SU-DHL-6 (cell line): ENCODE measurements at regions not wholly inside any gene's neighbourhood (a gene's known extent, or its start where the extent isn't known, plus 50 kb on each side); places are given as distances from the start of the nearest gene placed in this dataset.

Source experiments
- H2AFZ ChIP-seq: fragments of 200-600 bp; sonication (generic); 2 replicates; pipeline ENCODE4 v1.6.1; 2014; ENCODE audit warnings: low read depth, mild to moderate bottlenecking, moderate library complexity, mixed read lengths, antibody characterized with exemption, low read length; ENCODE audit not compliant: severe bottlenecking
- H3F3A ChIP-seq: fragments of 200-600 bp; shearing (Covaris generic); 2 replicates; pipeline ENCODE4 v1.6.0; 2016; ENCODE audit warnings: antibody characterized with exemption, mild to moderate bottlenecking; ENCODE audit not compliant: insufficient read depth
- H3K27ac ChIP-seq: fragments of 200-600 bp; sonication (generic); 2 replicates; pipeline ENCODE4 v1.5.1; 2016; ENCODE audit warnings: low read depth, mild to moderate bottlenecking, low read length, moderate library complexity, mixed read lengths
- H3K27me3 ChIP-seq: fragments of 200-600 bp; sonication (generic), shearing (Covaris generic); 2 replicates; pipeline ENCODE4 v1.6.0; 2014; ENCODE audit warnings: mild to moderate bottlenecking, low read length
- H3K36me3 ChIP-seq: fragments of 200-600 bp; sonication (generic); 2 replicates; pipeline ENCODE4 v1.6.1; 2014; ENCODE audit warnings: mild to moderate bottlenecking, low read length, mixed read lengths
- H3K4me2 ChIP-seq: fragments of 300-600, 200-600 bp; shearing (Covaris generic), sonication (generic); 2 replicates; pipeline ENCODE4 v1.6.0; 2014; ENCODE audit warnings: low read length, low read depth, mild to moderate bottlenecking; ENCODE audit not compliant: poor library complexity, severe bottlenecking
- H3K4me3 ChIP-seq: fragments of 200-600 bp; sonication (generic); 2 replicates; pipeline ENCODE4 v1.5.1; 2014; ENCODE audit warnings: antibody characterized with exemption, low read length, mild to moderate bottlenecking, mixed read lengths; ENCODE audit not compliant: insufficient read depth, poor library complexity, severe bottlenecking
- H3K79me2 ChIP-seq: fragments of 200-600 bp; sonication (generic); 2 replicates; pipeline ENCODE4 v1.6.1; 2014; ENCODE audit warnings: mild to moderate bottlenecking, low read length, moderate library complexity; ENCODE audit not compliant: insufficient read depth
- H3K9ac ChIP-seq: fragments of 200-600 bp; sonication (generic); 2 replicates; pipeline ENCODE4 v1.7.0; 2014; ENCODE audit warnings: mild to moderate bottlenecking, low read length
- H3K9me2 ChIP-seq: fragments of 200-600 bp; sonication (generic); replicated peaks from 2 replicates; pipeline ENCODE4 v1.6.1; 2014; ENCODE audit warnings: low read length; ENCODE audit not compliant: insufficient read depth
- H3K9me3 ChIP-seq: fragments of 200-600 bp; sonication (generic); 2 replicates; pipeline ENCODE4 v1.6.1; 2014; ENCODE audit warnings: low read length, mixed read lengths; ENCODE audit not compliant: insufficient read depth
- H4K20me1 ChIP-seq: fragments of 200-600 bp; sonication (generic); 2 replicates; pipeline ENCODE4 v1.6.1; 2014; ENCODE audit warnings: low read depth, mild to moderate bottlenecking, antibody characterized with exemption, low read length, moderate library complexity, mixed read lengths
- EZH2phosphoT487 ChIP-seq: fragments of 200-600 bp; sonication (generic), shearing (Covaris generic); conservative IDR thresholded peaks from 2 replicates; pipeline ENCODE4 v1.6.1; 2018; ENCODE audit warnings: mild to moderate bottlenecking, antibody characterized with exemption, low read length, moderate library complexity, mixed read lengths
- TF ChIP-seq, protein P1 (sequence below): fragments of 200-600 bp; sonication (generic); IDR thresholded peaks from one replicate; pipeline ENCODE4 v1.5.1; 2017; ENCODE audit warnings: antibody characterized with exemption, mild to moderate bottlenecking, low read length, moderate library complexity; ENCODE audit not compliant: insufficient read depth, poor library complexity, severe bottlenecking

DNA sequence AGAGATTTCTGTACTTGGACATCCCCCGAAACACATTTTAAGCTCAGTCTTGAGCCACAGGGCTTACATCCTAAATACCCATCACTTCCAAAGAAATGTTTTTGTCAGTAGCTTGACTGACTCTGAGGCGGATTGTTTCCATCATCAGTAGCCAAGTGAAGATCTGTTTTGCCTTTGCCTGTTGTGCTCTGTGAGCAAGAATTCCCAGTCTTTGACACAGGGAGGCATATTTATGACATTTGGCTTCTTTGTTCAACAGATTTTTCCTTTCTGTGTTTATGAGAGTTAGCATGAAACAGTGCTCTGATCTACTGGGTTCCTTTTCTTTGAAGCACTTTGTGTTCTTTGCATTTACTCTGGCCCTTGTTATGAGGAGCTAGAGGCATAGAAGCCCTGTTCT is 132.1 kb upstream of the CDIN1 start:
- H3K9ac ChIP-seq: no peak overlapping the region
- H3F3A ChIP-seq: no peaks in the 10 kb centered on the region; the same call in 1 of the 2 replicates
- H3K79me2 ChIP-seq: no peaks in the 10 kb centered on the region
- H3K4me3 ChIP-seq: no peak overlapping the region
- no peaks in the 10 kb centered on the region for H3K27me3 ChIP-seq
- no peaks in the 10 kb centered on the region for H3K9me2 ChIP-seq
- no peaks in the 10 kb centered on the region for H4K20me1 ChIP-seq
- TF ChIP-seq, protein P1, sequence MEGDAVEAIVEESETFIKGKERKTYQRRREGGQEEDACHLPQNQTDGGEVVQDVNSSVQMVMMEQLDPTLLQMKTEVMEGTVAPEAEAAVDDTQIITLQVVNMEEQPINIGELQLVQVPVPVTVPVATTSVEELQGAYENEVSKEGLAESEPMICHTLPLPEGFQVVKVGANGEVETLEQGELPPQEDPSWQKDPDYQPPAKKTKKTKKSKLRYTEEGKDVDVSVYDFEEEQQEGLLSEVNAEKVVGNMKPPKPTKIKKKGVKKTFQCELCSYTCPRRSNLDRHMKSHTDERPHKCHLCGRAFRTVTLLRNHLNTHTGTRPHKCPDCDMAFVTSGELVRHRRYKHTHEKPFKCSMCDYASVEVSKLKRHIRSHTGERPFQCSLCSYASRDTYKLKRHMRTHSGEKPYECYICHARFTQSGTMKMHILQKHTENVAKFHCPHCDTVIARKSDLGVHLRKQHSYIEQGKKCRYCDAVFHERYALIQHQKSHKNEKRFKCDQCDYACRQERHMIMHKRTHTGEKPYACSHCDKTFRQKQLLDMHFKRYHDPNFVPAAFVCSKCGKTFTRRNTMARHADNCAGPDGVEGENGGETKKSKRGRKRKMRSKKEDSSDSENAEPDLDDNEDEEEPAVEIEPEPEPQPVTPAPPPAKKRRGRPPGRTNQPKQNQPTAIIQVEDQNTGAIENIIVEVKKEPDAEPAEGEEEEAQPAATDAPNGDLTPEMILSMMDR: no peak
- TF ChIP-seq EZH2phosphoT487: no peak
- H3K4me2 ChIP-seq: no peak overlapping the region
- no peak overlapping the region for H3K27ac ChIP-seq
- no peak overlapping the region for H2AFZ ChIP-seq
- H3K36me3 ChIP-seq: no peaks in the 10 kb centered on the region
- no peaks in the 10 kb centered on the region for H3K9me3 ChIP-seq

DNA sequence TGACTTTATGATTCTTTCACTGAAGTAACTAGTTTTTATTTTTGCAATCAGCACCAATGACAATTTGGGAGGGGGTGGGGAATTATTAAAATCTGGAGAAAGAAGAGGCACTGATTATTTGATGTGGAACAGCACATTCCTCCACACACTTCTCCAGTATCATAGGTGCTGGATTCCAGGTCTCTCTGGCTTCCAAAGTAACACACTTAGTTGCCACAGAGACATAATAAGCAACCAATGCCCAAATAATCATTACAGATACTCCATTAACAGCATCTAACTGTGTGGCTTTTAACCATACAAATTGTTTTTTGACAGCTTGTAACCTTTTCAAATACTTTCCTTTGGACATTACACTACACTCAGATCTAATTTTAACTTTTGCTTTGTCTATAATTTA is 131.0 kb upstream of the CDIN1 start:
- Histone ChIP-seq H3K9ac (no peak overlapping the region), H3K36me3 (no peaks in the 10 kb centered on the region), H2AFZ (no peak overlapping the region), H3K27ac (no peak overlapping the region), H3F3A (no peaks in the 10 kb centered on the region; the same call in 1 of the 2 replicates), H4K20me1 (no peaks in the 10 kb centered on the region), H3K27me3 (no peaks in the 10 kb centered on the region), H3K4me3 (no peak overlapping the region), H3K4me2 (no peak overlapping the region), H3K9me2 (no peaks in the 10 kb centered on the region), H3K79me2 (no peaks in the 10 kb centered on the region), H3K9me3 (no peaks in the 10 kb centered on the region)
- TF ChIP-seq EZH2phosphoT487: no peak
- TF ChIP-seq, protein P1: no peak

DNA sequence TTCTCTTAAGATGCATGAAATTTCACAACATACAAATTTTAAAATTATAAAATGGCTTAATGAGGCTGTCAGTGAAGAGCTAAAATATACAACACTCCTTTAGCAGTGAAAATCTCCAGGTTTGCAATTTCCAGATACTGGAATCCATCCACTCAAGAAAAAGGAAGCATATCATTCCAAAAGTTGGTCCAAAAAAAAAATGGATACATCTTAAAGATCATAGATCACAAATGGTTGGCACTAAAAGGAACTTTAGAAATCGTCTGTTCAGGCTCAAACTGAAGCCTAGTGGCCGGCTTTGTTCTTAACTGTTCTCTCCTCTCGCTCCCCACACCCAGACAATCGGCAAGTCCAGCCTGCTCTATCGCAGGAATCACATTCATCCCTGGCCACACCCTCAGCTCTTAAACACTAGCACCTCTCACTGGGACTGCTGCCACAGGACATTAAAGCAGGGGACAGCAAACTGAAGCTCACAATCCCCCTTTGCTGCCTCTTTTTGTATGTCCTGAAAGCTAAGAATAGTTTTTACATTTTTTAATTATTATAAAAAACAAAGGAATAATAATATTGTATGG is 130.3 kb upstream of the CDIN1 start:
- no peak overlapping the region for H3K9ac ChIP-seq
- H3K27ac ChIP-seq: no peak overlapping the region
- H3K27me3 ChIP-seq: no peaks in the 10 kb centered on the region
- H3F3A ChIP-seq: no peaks in the 10 kb centered on the region; the same call in 1 of the 2 replicates
- TF ChIP-seq, protein P1: no peak
- TF ChIP-seq EZH2phosphoT487: no peak
- H3K9me3 ChIP-seq: no peaks in the 10 kb centered on the region
- H2AFZ ChIP-seq: no peak overlapping the region
- no peaks in the 10 kb centered on the region for H3K79me2 ChIP-seq
- H3K36me3 ChIP-seq: no peaks in the 10 kb centered on the region
- no peak overlapping the region for H3K4me3 ChIP-seq
- no peaks in the 10 kb centered on the region for H3K9me2 ChIP-seq
- no peaks in the 10 kb centered on the region for H4K20me1 ChIP-seq
- no peak overlapping the region for H3K4me2 ChIP-seq
